ENCODE measurements at regions not wholly inside any gene's neighbourhood (a gene's known extent, or its start where the extent isn't known, plus 50 kb on each side); places are given as distances from the start of the nearest gene placed in this dataset.

GRCh38 chr3:146865175-146865755 lies 260.1 kb upstream of the PLSCR5 start:
- no peak for TF ChIP-seq EZH2 (IDR thresholded peaks at IDR 0.05; ENCODE audit: borderline replicate concordance, low read depth, low read length, severe bottlenecking)
- TF ChIP-seq, protein P1, sequence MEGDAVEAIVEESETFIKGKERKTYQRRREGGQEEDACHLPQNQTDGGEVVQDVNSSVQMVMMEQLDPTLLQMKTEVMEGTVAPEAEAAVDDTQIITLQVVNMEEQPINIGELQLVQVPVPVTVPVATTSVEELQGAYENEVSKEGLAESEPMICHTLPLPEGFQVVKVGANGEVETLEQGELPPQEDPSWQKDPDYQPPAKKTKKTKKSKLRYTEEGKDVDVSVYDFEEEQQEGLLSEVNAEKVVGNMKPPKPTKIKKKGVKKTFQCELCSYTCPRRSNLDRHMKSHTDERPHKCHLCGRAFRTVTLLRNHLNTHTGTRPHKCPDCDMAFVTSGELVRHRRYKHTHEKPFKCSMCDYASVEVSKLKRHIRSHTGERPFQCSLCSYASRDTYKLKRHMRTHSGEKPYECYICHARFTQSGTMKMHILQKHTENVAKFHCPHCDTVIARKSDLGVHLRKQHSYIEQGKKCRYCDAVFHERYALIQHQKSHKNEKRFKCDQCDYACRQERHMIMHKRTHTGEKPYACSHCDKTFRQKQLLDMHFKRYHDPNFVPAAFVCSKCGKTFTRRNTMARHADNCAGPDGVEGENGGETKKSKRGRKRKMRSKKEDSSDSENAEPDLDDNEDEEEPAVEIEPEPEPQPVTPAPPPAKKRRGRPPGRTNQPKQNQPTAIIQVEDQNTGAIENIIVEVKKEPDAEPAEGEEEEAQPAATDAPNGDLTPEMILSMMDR (IDR thresholded peaks at IDR 0.05; ENCODE audit: borderline replicate concordance, extremely low read depth, low read length, poor library complexity, severe bottlenecking) = no peak
